ENCODE measurements at regions not wholly inside any gene's neighbourhood (a gene's known extent, or its start where the extent isn't known, plus 50 kb on each side); places are given as distances from the start of the nearest gene placed in this dataset.

DNA sequence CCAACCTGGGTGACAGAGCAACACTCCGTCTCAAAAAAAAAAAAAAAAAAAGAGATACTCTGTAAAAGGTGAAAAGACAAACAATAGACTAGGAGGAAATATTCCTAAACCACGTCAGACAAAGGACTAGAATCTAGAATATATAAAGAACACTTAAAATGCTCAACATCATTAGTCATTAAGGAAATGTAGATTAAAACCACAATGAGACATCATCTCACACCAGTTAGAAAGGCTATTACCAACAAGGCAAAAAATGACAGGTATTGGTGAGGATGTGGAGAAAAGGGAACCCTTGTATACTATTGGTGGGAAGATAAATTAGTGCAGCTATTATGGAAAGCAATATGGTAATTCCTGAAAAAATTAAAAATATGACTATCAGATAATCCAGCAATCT, 903.1 kb upstream of the SOX9 start:
- intact Hi-C loops (cut with DNase I) = no loop called here
- no peak for DNase-seq
- Histone ChIP-seq H3K27me3 (ENCODE audit: control insufficient read depth, insufficient read depth, low read length) (no peaks in the 10 kb centered on the region), H3K4me1 (ENCODE audit: control insufficient read depth in 2 of 3, insufficient read depth in 2 of 3, low read depth in 1 of 3, low read length in 3 of 3) (no peaks in the 10 kb centered on the region), H3K36me3 (ENCODE audit: control insufficient read depth in 2 of 3, insufficient read depth in 3 of 3, low read length in 3 of 3) (no peaks in the 10 kb centered on the region), H3K9me3 (ENCODE audit: control insufficient read depth in 2 of 3, insufficient read depth in 1 of 3, low read length in 3 of 3) (peaks cover 0 to 7% (median 0%) of the 10 kb centered on the region in 3 donors), H3K9ac (ENCODE audit: low read length in 3 of 3) (no peak overlapping the region), H3K4me3 (ENCODE audit: low read length in 3 of 3) (no peak overlapping the region), H3K27ac (ENCODE audit: low read depth in 2 of 2, low read length in 2 of 2) (no peak overlapping the region)
- FAIRE-seq = no peak
- TF ChIP-seq, protein P1, sequence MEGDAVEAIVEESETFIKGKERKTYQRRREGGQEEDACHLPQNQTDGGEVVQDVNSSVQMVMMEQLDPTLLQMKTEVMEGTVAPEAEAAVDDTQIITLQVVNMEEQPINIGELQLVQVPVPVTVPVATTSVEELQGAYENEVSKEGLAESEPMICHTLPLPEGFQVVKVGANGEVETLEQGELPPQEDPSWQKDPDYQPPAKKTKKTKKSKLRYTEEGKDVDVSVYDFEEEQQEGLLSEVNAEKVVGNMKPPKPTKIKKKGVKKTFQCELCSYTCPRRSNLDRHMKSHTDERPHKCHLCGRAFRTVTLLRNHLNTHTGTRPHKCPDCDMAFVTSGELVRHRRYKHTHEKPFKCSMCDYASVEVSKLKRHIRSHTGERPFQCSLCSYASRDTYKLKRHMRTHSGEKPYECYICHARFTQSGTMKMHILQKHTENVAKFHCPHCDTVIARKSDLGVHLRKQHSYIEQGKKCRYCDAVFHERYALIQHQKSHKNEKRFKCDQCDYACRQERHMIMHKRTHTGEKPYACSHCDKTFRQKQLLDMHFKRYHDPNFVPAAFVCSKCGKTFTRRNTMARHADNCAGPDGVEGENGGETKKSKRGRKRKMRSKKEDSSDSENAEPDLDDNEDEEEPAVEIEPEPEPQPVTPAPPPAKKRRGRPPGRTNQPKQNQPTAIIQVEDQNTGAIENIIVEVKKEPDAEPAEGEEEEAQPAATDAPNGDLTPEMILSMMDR (IDR thresholded peaks at IDR 0.05; ENCODE audit: borderline replicate concordance, extremely low read depth, insufficient read depth) = no peak

DNA sequence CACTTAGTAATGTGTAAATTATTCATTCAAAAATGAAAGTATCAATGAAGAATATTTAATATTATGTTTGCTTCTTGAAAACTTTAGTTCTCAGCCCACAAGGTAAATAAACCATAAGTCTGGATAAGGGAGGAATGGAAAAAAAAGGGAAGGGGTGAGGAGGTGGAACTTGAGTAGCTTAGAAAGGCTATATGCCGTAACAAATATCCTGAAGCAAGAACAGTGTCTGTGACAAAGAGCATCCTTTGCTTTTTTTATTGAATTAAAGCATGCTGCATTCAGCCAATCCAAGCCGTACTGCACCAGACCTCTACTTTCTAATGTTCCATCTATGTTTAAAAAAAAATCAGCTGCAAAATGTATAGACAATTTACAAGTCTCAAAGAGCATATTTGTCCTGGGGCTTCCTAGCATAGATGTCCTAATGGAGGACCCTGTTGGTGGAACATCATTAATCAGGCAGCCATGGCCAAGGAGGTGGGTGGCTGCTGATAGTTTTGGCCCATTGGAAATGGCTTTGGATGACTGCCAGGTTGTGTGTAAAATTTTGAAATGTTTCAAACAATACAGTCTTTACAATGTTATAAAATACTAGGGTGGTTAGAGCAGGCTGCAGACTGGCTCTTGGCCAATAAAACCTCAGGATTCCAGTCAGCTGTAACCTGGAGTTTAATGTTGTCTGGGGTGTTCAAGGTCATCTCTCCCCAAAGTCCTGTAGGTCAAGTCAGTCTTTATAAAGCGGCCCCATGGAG, 895.8 kb upstream of the SOX9 start:
- Histone ChIP-seq H3K36me3 (ENCODE audit: control insufficient read depth in 2 of 3, insufficient read depth in 3 of 3, low read length in 3 of 3) (no peaks in the 10 kb centered on the region), H3K9ac (ENCODE audit: low read length in 3 of 3) (no peak overlapping the region), H3K27me3 (ENCODE audit: control insufficient read depth, insufficient read depth, low read length) (no peaks in the 10 kb centered on the region), H3K27ac (ENCODE audit: low read depth in 2 of 2, low read length in 2 of 2) (no peak overlapping the region), H3K9me3 (ENCODE audit: control insufficient read depth in 2 of 3, insufficient read depth in 1 of 3, low read length in 3 of 3) (no peaks in the 10 kb centered on the region), H3K4me3 (ENCODE audit: low read length in 3 of 3) (no peak overlapping the region), H3K4me1 (ENCODE audit: control insufficient read depth in 2 of 3, insufficient read depth in 2 of 3, low read depth in 1 of 3, low read length in 3 of 3) (no peaks in the 10 kb centered on the region)
- FAIRE-seq (no peak), DNase-seq (peak in 2 of 5 donors; percentile 15 to 32)
- TF ChIP-seq, protein P1 (IDR thresholded peaks at IDR 0.05; ENCODE audit: borderline replicate concordance, extremely low read depth, insufficient read depth) = no peak
- intact Hi-C loops (cut with DNase I) = no loop called here

DNA sequence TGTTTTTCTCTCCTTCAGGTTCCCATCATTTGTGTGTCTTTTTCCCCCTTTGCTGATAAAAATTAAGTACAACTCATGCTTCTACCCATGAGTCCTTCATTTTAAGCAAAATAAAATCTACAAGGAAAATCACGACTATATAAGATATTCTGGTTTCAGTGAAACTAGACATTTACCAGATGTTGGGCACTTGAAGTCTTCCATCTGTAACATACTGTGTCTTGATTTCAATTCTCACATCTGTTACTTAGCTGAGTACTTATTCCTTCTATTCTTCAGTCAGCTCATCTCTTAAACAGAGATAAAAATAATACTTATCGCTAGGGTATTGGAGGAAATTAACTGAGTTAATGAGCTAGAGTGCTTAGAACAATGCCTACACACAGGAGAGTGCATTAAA, 893.0 kb upstream of the SOX9 start:
- FAIRE-seq (no peak), DNase-seq (no peak)
- TF ChIP-seq, protein P1 (IDR thresholded peaks at IDR 0.05; ENCODE audit: borderline replicate concordance, extremely low read depth, insufficient read depth) = no peak
- intact Hi-C loops (cut with DNase I) = no loop called here
- Histone ChIP-seq H3K9ac (ENCODE audit: low read length in 3 of 3) (no peak overlapping the region), H3K36me3 (ENCODE audit: control insufficient read depth in 2 of 3, insufficient read depth in 3 of 3, low read length in 3 of 3) (no peaks in the 10 kb centered on the region), H3K9me3 (ENCODE audit: control insufficient read depth in 2 of 3, insufficient read depth in 1 of 3, low read length in 3 of 3) (no peaks in the 10 kb centered on the region), H3K4me1 (ENCODE audit: control insufficient read depth in 2 of 3, insufficient read depth in 2 of 3, low read depth in 1 of 3, low read length in 3 of 3) (no peaks in the 10 kb centered on the region), H3K27ac (ENCODE audit: low read depth in 2 of 2, low read length in 2 of 2) (no peak overlapping the region), H3K4me3 (ENCODE audit: low read length in 3 of 3) (no peak overlapping the region), H3K27me3 (ENCODE audit: control insufficient read depth, insufficient read depth, low read length) (no peaks in the 10 kb centered on the region)

DNA sequence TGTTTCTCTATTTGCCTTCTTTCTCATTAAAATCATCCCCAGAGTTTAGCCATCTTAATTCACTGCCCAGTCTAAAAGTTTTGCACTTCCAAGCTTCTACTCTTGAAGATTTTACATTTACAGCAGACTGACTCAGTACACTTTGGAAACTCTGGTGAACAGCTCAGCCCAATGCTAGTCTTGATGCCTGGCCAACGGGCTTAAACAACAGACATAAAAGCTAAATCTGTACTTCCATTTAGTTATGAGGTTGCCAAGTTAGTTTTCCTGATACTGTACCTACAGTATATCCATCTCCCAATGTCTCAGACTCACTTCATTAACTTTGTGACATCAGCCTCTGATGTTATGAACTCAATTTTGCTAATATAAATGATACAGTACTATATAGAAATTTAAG, 891.8 kb upstream of the SOX9 start:
- H3K9me3 ChIP-seq (ENCODE audit: control insufficient read depth in 2 of 3, insufficient read depth in 1 of 3, low read length in 3 of 3) = no peaks in the 10 kb centered on the region
- H3K4me1 ChIP-seq (ENCODE audit: control insufficient read depth in 2 of 3, insufficient read depth in 2 of 3, low read depth in 1 of 3, low read length in 3 of 3) = no peaks in the 10 kb centered on the region
- no peak overlapping the region for H3K4me3 ChIP-seq (ENCODE audit: low read length in 3 of 3)
- TF ChIP-seq, protein P1 (IDR thresholded peaks at IDR 0.05; ENCODE audit: borderline replicate concordance, extremely low read depth, insufficient read depth) = no peak
- H3K9ac ChIP-seq (ENCODE audit: low read length in 3 of 3) = no peak overlapping the region
- H3K27ac ChIP-seq (ENCODE audit: low read depth in 2 of 2, low read length in 2 of 2) = no peak overlapping the region
- DNase-seq (no peak), FAIRE-seq (no peak)
- no peaks in the 10 kb centered on the region for H3K27me3 ChIP-seq (ENCODE audit: control insufficient read depth, insufficient read depth, low read length)
- H3K36me3 ChIP-seq (ENCODE audit: control insufficient read depth in 2 of 3, insufficient read depth in 3 of 3, low read length in 3 of 3) = no peaks in the 10 kb centered on the region
- intact Hi-C loops (cut with DNase I) = no loop called here

All from kidney (tissue), 13 donors.